Neural cell (in vitro differentiated cells): ENCODE measurements at regions not wholly inside any gene's neighbourhood (a gene's known extent, or its start where the extent isn't known, plus 50 kb on each side); places are given as distances from the start of the nearest gene placed in this dataset.

Experiments used
- H2AFZ ChIP-seq: fragments of 200-600, 300-800 bp; sonication (generic), shearing (Covaris generic); 2 replicates; pipeline ENCODE4 v1.6.0; 2014; ENCODE audit warnings: low read depth, mild to moderate bottlenecking, antibody characterized with exemption, low read length, moderate library complexity
- H3F3A ChIP-seq: fragments of 200-600 bp; shearing (Covaris generic); 2 replicates; pipeline ENCODE4 v1.6.1; 2016; ENCODE audit warnings: mild to moderate bottlenecking, moderate library complexity, mixed read lengths, antibody characterized with exemption, low read length; ENCODE audit not compliant: insufficient read depth, poor library complexity, severe bottlenecking
- H3K27ac ChIP-seq: fragments of 200-600, 300-800 bp; sonication (generic), shearing (Covaris generic); 2 replicates; pipeline ENCODE4 v1.5.1; 2014; ENCODE audit warnings: mild to moderate bottlenecking, low read length, moderate library complexity
- H3K27me3 ChIP-seq: fragments of 300-800, 200-600 bp; sonication (generic), shearing (Covaris generic); 2 replicates; pipeline ENCODE4 v1.6.0; 2014; ENCODE audit warnings: mild to moderate bottlenecking, low read depth, low read length, moderate library complexity; ENCODE audit not compliant: insufficient read depth
- H3K36me3 ChIP-seq: fragments of 300-800, 200-600 bp; sonication (generic), shearing (Covaris generic); 2 replicates; pipeline ENCODE4 v1.5.1; 2014; ENCODE audit warnings: mild to moderate bottlenecking, antibody characterized with exemption, low read length, moderate library complexity; ENCODE audit not compliant: insufficient read depth
- H3K4me2 ChIP-seq: fragments of 300-800, 200-600 bp; sonication (generic), shearing (Covaris generic); 2 replicates; pipeline ENCODE4 v1.6.0; 2014; ENCODE audit warnings: mild to moderate bottlenecking, low read length
- H3K4me3 ChIP-seq: fragments of 300-800, 200-600 bp; sonication (generic), shearing (Covaris generic); 2 replicates; pipeline ENCODE4 v1.5.1; 2014; ENCODE audit warnings: mild to moderate bottlenecking, low read length, moderate library complexity
- H3K79me2 ChIP-seq: fragments of 200-600 bp; shearing (Covaris generic); replicated peaks from 2 replicates; pipeline ENCODE4 v1.6.0; 2014; ENCODE audit warnings: mild to moderate bottlenecking, low read length, moderate library complexity; ENCODE audit not compliant: insufficient read depth
- H3K9ac ChIP-seq: fragments of 300-800, 200-600 bp; sonication (generic), shearing (Covaris generic); 2 replicates; pipeline ENCODE4 v1.6.1; 2016; ENCODE audit warnings: mild to moderate bottlenecking, low read length, mixed read lengths
- H3K9me2 ChIP-seq: fragments of 200-600 bp; shearing (Covaris generic); 2 replicates; pipeline ENCODE4 v1.6.1; 2016; ENCODE audit warnings: mild to moderate bottlenecking, low read length, mixed read lengths; ENCODE audit not compliant: insufficient read depth
- H3K9me3 ChIP-seq: fragments of 200-600, 300-800 bp; sonication (generic), shearing (Covaris generic); 2 replicates; pipeline ENCODE4 v1.6.1; 2016; ENCODE audit warnings: mild to moderate bottlenecking, mixed run types, low read length, moderate library complexity, mixed read lengths
- H4K20me1 ChIP-seq: fragments of 200-600 bp; shearing (Covaris generic); 2 replicates; pipeline ENCODE4 v1.6.1; 2016; ENCODE audit warnings: mild to moderate bottlenecking, mixed run types; ENCODE audit not compliant: insufficient read depth
- EP300 ChIP-seq: fragments of 450-650 bp; conservative IDR thresholded peaks from 2 replicates; pipeline ENCODE4 v1.6.1; 2014; ENCODE audit warnings: antibody characterized with exemption, mild to moderate bottlenecking, moderate library complexity; ENCODE audit not compliant: poor library complexity, severe bottlenecking
- EZH2 ChIP-seq: fragments of 200-600, 300-800 bp; shearing (Covaris generic), sonication (generic); IDR thresholded peaks from 2 replicates; pipeline ENCODE4 v1.6.1; 2014; ENCODE audit warnings: antibody characterized with exemption, low read length, borderline replicate concordance, mild to moderate bottlenecking; ENCODE audit not compliant: insufficient read depth, poor library complexity, severe bottlenecking
- MXI1 ChIP-seq: fragments of 450-650 bp; conservative IDR thresholded peaks from 2 replicates; pipeline ENCODE4 v1.6.1; 2014; ENCODE audit warnings: antibody characterized with exemption, mild to moderate bottlenecking; ENCODE audit not compliant: poor library complexity, severe bottlenecking
- POLR2AphosphoS5 ChIP-seq: IDR thresholded peaks from 2 replicates; pipeline ENCODE4 v1.6.1; 2012
- RAD21 ChIP-seq: fragments of 450-650 bp; conservative IDR thresholded peaks from 2 replicates; pipeline ENCODE4 v1.6.1; 2014; ENCODE audit warnings: antibody characterized with exemption, mild to moderate bottlenecking, moderate library complexity
- REST ChIP-seq: IDR thresholded peaks from 2 replicates; pipeline ENCODE4 v1.6.1; 2012; ENCODE audit warnings: borderline replicate concordance
- SMC3 ChIP-seq: fragments of 450-650 bp; conservative IDR thresholded peaks from 2 replicates; pipeline ENCODE4 v1.6.1; 2014; ENCODE audit warnings: antibody characterized with exemption, mild to moderate bottlenecking, moderate library complexity; ENCODE audit not compliant: poor library complexity
- TAF1 ChIP-seq: IDR thresholded peaks from 2 replicates; pipeline ENCODE4 v1.6.1; 2012; ENCODE audit warnings: low read depth
- TF ChIP-seq, protein P1 (sequence below): fragments of 450-650 bp; IDR thresholded peaks from 2 replicates; pipeline ENCODE4 v1.5.1; 2014; ENCODE audit warnings: antibody characterized with exemption, mild to moderate bottlenecking, moderate library complexity; ENCODE audit not compliant: poor library complexity, severe bottlenecking

DNA sequence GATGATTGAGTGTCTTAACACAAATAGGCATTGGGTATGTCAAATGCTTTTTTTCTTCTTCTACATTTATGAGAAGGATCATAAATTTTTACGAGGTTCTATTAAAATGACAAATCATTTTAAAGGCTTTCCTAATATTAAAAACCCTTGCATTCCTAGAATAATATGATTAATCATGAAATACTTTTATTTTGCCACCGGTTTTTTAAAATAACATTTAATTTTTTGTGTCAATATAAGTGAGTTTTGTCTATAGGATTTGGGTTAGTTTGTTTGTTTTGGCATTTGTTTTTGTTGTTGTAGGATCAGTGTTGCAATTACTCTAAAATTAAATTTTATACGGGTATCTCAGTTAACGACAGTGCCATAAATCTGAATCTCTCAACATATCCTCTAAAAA lies 169.7 kb upstream of the STK26 start:
- H2AFZ ChIP-seq: no peak overlapping the region
- TF ChIP-seq EP300: no peak
- no peak for TF ChIP-seq MXI1
- no peak for TF ChIP-seq REST
- no peak for TF ChIP-seq EZH2
- H3K4me3 ChIP-seq: no peak overlapping the region
- H3K27ac ChIP-seq: no peak overlapping the region
- no peak overlapping the region for H3K4me2 ChIP-seq
- no peaks in the 10 kb centered on the region for H3K36me3 ChIP-seq
- no peaks in the 10 kb centered on the region for H3K27me3 ChIP-seq
- no peaks in the 10 kb centered on the region for H4K20me1 ChIP-seq
- no peaks in the 10 kb centered on the region for H3K9me3 ChIP-seq
- H3F3A ChIP-seq: no peaks in the 10 kb centered on the region
- no peak overlapping the region for H3K9ac ChIP-seq
- no peaks in the 10 kb centered on the region for H3K9me2 ChIP-seq
- no peaks in the 10 kb centered on the region for H3K79me2 ChIP-seq

GRCh38 chrX:131854581-131854980 lies 168.5 kb upstream of the STK26 start:
- H3K4me2 ChIP-seq: no peak overlapping the region
- H4K20me1 ChIP-seq: no peaks in the 10 kb centered on the region
- TF ChIP-seq EZH2: no peak
- TF ChIP-seq EP300: no peak
- peak; percentile 64 for TF ChIP-seq RAD21
- no peak for TF ChIP-seq POLR2AphosphoS5
- peak; percentile 68 for TF ChIP-seq SMC3
- no peak for TF ChIP-seq MXI1
- no peak for TF ChIP-seq REST
- TF ChIP-seq, protein P1, sequence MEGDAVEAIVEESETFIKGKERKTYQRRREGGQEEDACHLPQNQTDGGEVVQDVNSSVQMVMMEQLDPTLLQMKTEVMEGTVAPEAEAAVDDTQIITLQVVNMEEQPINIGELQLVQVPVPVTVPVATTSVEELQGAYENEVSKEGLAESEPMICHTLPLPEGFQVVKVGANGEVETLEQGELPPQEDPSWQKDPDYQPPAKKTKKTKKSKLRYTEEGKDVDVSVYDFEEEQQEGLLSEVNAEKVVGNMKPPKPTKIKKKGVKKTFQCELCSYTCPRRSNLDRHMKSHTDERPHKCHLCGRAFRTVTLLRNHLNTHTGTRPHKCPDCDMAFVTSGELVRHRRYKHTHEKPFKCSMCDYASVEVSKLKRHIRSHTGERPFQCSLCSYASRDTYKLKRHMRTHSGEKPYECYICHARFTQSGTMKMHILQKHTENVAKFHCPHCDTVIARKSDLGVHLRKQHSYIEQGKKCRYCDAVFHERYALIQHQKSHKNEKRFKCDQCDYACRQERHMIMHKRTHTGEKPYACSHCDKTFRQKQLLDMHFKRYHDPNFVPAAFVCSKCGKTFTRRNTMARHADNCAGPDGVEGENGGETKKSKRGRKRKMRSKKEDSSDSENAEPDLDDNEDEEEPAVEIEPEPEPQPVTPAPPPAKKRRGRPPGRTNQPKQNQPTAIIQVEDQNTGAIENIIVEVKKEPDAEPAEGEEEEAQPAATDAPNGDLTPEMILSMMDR: peak; percentile 57
- TF ChIP-seq TAF1: no peak
- no peaks in the 10 kb centered on the region for H3K9me3 ChIP-seq
- no peak overlapping the region for H3K9ac ChIP-seq
- H3K79me2 ChIP-seq: no peaks in the 10 kb centered on the region
- no peaks in the 10 kb centered on the region for H3F3A ChIP-seq
- no peaks in the 10 kb centered on the region for H3K9me2 ChIP-seq
- no peak overlapping the region for H2AFZ ChIP-seq
- no peak overlapping the region for H3K27ac ChIP-seq
- no peaks in the 10 kb centered on the region for H3K27me3 ChIP-seq
- H3K4me3 ChIP-seq: no peak overlapping the region
- H3K36me3 ChIP-seq: no peaks in the 10 kb centered on the region
